Muscle of leg (tissue), 3 donors: ENCODE measurements at regions not wholly inside any gene's neighbourhood (a gene's known extent, or its start where the extent isn't known, plus 50 kb on each side); places are given as distances from the start of the nearest gene placed in this dataset.
A peak's percentile ranks its signal among the peaks of the same experiment; 100 is the strongest.

Experiments
- DNase-seq: peaks from one replicate; pipeline ENCODE4 v3.0.0; 2013
- H3K27ac ChIP-seq: one replicate; pipeline ENCODE4 v1.5.1; 2013; ENCODE audit warnings: mild to moderate bottlenecking, low read length, control low read depth
- H3K27me3 ChIP-seq: one replicate; pipeline ENCODE4 v1.6.1; 2013; ENCODE audit warnings: low read length; ENCODE audit not compliant: control insufficient read depth, insufficient read depth
- H3K36me3 ChIP-seq: one replicate; pipeline ENCODE4 v1.6.1; 2013; ENCODE audit warnings: low read length; ENCODE audit not compliant: control insufficient read depth, insufficient read depth
- H3K4me1 ChIP-seq: one replicate; pipeline ENCODE4 v1.6.1; 2013; ENCODE audit warnings: low read length; ENCODE audit not compliant: control insufficient read depth, insufficient read depth
- H3K4me3 ChIP-seq: one replicate; pipeline ENCODE4 v1.5.1; 2013; ENCODE audit warnings: low read length, control low read depth
- H3K9me3 ChIP-seq: replicated peaks from 2 replicates; pipeline ENCODE4 v1.6.1; 2013; ENCODE audit warnings: low read depth, low read length; ENCODE audit not compliant: control insufficient read depth
- WGBS: methylation state at CpG from one replicate; pipeline ENCODE4 v1.1.5; 2013; ENCODE audit warnings: missing lambda C conversion rate; ENCODE audit not compliant: insufficient coverage; 5-methylcytosine and 5-hydroxymethylcytosine counted together

DNA sequence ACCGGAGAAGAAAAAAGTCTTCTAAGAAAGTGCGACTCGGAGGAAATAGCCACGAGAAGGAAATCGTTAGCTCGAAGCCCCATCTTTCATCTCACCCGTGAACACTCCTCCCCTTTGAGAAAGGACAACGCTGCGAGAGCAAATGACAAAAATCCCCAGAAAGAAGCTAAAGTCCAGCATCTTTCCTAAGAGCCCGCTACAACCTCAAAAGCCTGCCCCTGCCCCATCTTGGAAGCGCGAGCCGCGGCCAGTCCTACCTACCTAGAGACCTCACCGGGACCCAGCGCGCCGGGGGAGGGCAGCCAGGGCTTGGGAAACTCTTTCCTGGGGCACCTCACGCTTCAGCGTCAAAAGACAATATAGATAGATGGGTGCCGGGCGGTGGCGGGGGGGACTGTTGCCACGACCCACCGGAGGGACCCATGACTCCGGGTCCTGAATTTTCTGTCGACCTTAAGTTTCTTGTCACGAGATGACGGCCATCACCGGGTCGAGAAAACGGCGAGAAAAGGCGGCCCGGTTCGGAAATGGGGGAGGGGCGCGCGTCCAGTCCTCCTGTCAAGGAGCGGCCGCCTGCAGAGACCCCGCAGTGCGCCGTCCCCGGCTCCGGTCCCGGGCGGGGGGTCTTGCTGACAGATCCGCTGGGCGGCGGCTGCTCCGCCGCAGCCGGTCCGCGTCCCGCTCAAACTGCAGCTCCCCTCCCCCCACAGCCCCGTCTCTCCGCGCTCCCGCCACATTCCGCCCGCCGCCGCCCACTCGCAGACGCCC lies 65.9 kb downstream of the KCNRG start:
- Histone ChIP-seq H3K4me3 (peak overlapping the region; percentile 89), H3K27ac (peak overlapping the region; percentile 98), H3K36me3 (no peaks in the 10 kb centered on the region), H3K4me1 (peaks cover 2% of the 10 kb centered on the region), H3K27me3 (no peaks in the 10 kb centered on the region), H3K9me3 (no peaks in the 10 kb centered on the region)
- peak; percentile 66 for DNase-seq
- under 1% methylated on average over 66 of the region's 67 CpGs for WGBS

DNA sequence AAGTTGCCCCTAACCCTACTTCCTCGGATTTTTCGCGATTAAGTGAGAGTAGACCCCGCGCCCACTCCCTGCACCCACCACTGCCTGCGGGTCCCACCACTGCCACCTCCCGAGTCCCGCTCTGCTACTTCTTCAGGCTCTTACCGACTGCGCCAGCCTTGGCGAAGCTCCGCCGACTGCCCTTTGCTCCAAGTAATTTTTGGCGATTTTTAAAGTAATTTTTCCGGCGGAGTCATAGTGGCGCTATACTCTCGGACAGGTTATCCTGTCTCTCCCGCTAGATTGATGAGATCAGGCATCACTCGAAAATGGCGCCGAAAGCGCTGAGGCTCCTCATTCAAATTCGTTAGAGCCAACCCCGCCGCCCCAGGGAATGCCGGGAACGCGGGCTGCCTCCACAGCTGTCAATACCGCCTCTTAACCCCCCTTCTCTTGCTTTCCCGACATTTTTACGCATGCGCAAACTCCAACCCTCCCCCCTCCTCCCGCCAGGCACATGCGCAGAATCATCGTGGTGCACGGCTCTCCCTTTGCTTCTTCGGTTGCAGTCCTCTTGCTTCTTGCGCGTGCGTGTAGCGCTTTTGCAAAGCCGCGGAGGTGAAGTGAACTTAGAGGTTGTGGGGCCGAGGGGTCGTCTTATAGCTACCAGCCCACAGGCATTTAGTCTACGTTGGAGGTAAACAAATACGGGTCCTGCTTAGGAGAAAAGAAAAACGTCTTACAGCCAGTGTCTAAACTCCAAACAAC lies 66.6 kb downstream of the KCNRG start:
- Histone ChIP-seq H3K4me1 (peaks cover 2% of the 10 kb centered on the region), H3K36me3 (peaks cover 2% of the 10 kb centered on the region), H3K27me3 (no peaks in the 10 kb centered on the region), H3K27ac (peak overlapping the region; percentile 98), H3K9me3 (no peaks in the 10 kb centered on the region), H3K4me3 (peak overlapping the region; percentile 89)
- DNase-seq: peak; percentile 100
- WGBS: 0% methylated on average over 33 of the region's 49 CpGs

DNA sequence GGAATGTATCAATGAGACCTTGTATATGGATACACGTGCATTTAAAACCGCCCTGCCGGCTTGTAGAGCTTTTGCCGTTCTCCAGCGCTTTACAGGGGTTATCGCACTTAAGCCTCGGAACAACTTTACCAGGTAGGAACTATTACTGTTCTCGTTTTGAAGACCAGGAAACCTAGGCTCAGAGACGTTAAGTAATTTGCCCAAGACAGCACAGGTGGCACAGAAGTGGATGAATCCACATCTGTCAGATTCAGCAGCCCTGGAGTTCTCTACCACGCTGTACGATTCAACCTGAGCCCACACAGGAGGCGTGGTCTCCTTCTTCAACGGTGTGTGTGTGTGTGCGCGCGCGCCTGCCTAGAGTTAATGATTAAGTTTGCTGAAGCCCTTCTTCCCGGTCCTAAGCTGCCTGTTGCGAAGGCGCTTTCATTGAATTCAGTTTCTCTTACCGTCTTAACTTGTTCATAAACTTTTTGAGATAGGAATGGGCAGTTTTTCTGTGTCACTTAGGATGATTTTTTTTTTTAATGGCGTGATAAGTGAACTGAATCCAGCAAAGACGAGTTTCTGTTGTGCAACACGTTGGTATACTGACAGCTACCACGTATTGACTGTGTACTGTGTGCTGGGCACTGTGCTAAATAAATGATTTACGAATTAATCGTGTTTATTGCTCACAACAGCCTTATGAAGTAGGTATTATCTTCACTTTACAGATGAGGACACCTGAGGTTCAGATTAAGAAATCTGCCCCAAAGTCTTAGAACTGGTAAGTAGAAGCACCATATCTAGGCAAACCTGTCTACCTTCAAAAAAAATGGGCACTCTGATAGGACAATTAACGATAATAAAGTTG lies 67.4 kb downstream of the KCNRG start:
- Histone ChIP-seq H3K36me3 (peaks cover 2% of the 10 kb centered on the region), H3K4me1 (peaks cover 2% of the 10 kb centered on the region), H3K4me3 (peak overlapping the region; percentile 62), H3K27ac (peak overlapping the region; percentile 93), H3K27me3 (no peaks in the 10 kb centered on the region), H3K9me3 (no peaks in the 10 kb centered on the region)
- WGBS: 0% methylated on average over 12 of the region's 28 CpGs
- DNase-seq: peak; percentile 80

DNA sequence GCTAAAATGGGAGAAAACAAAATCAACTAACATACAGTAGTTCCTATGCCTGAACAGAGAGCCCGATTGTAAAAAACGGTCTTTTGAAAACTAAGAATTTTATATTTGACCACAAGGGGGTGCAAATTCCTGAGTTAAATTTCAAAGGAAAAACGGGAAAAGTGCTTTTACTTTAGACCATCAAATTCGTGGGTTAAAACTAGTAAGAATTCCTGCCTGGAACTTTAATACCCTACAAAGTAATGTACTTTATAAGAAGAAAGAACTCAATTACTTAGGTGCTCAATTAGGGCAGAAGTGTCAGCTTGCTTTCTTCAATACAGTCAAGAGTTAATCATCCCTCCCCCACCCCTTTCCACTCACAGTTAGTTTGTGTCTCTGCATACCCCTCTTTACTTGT lies 69.8 kb downstream of the KCNRG start:
- Histone ChIP-seq H3K36me3 (peaks cover 2% of the 10 kb centered on the region), H3K27ac (no peak overlapping the region), H3K27me3 (no peaks in the 10 kb centered on the region), H3K9me3 (no peaks in the 10 kb centered on the region), H3K4me1 (peaks cover 2% of the 10 kb centered on the region), H3K4me3 (no peak overlapping the region)
- no CpG with 5 or more reads among the region's 4 CpGs for WGBS
- peak; percentile 79 for DNase-seq

DNA sequence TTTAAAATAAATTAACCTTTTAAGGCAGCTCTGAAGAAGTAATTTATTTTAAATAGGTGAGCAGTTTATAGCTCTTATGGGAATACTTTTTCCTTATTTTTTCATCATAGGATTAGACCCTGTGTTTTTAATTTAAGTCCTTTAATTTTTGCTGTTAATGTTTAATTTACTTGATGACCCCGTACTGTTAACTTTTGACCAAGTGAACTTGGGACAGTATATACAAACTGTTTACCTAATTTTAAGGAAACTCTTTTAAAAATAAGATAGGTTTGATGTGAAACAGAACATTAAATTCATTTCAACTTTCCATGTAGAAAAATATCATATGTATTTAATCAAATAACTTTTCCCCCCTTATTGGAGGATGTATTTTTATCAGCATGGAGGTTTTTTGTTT lies 74.4 kb downstream of the KCNRG start:
- H3K4me1 ChIP-seq: no peaks in the 10 kb centered on the region
- H3K27me3 ChIP-seq: no peaks in the 10 kb centered on the region
- H3K27ac ChIP-seq: no peak overlapping the region
- peaks cover 2% of the 10 kb centered on the region for H3K36me3 ChIP-seq
- H3K4me3 ChIP-seq: no peak overlapping the region
- no CpG with 5 or more reads among the region's 1 CpG for WGBS
- no peak for DNase-seq
- no peaks in the 10 kb centered on the region for H3K9me3 ChIP-seq

DNA sequence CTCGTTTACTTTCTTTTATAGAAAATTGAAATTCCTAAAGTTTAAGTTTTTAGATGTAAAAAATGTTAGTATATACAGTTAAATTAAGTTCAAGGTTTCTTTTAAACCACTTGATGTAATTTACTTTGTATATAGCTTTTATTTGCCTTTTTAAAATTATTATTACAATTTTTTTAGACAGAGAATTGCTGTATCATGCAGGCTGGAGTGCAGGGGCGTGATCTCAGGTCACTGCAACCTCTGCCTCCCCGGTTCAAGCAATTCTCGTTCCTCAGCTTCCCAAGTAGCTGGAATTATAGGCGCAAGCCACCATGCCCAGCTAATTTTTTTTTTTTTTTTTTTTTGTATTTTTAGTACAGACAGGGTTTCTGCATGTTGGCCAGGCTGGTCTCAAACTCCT lies 75.0 kb downstream of the KCNRG start:
- H3K27me3 ChIP-seq: no peaks in the 10 kb centered on the region
- no peak overlapping the region for H3K4me3 ChIP-seq
- no CpG with 5 or more reads among the region's 5 CpGs for WGBS
- H3K4me1 ChIP-seq: no peaks in the 10 kb centered on the region
- no peaks in the 10 kb centered on the region for H3K9me3 ChIP-seq
- H3K36me3 ChIP-seq: peaks cover 2% of the 10 kb centered on the region
- no peak for DNase-seq
- H3K27ac ChIP-seq: no peak overlapping the region

DNA sequence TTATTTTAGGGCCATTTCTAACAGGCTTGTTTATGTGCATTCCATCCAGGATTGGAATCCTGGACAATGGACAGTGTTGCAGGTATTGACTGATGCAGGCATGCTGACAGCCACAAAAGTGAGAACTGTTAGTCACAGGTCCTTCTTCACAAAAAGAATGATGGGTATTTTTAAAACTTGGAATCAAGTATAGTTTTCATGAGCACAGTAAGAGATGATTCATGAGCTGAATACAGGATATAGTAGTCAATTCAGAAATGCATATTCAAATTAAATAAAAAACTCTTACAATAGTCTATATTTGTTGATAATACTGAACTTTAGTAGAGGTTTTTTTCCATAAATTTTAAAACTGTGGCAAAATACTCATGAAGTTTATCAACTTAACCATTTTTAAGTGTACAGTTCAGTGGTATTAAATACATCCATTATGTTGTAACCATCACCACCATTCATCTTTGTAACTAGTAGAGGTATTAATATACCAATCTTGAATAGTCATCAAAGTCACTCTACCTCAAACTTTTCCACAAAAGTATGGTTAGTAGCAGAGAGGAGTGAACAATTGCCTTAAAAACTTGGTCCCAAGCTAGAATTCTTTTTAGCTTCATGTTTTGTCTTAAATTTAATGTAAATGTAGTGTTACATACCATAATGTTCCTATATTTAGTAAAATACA lies 79.5 kb downstream of the KCNRG start:
- Histone ChIP-seq H3K4me1 (no peaks in the 10 kb centered on the region), H3K9me3 (peaks cover 10% of the 10 kb centered on the region), H3K27ac (no peak overlapping the region), H3K27me3 (no peaks in the 10 kb centered on the region), H3K36me3 (peaks cover 6% of the 10 kb centered on the region), H3K4me3 (no peak overlapping the region)
- no peak for DNase-seq

DNA sequence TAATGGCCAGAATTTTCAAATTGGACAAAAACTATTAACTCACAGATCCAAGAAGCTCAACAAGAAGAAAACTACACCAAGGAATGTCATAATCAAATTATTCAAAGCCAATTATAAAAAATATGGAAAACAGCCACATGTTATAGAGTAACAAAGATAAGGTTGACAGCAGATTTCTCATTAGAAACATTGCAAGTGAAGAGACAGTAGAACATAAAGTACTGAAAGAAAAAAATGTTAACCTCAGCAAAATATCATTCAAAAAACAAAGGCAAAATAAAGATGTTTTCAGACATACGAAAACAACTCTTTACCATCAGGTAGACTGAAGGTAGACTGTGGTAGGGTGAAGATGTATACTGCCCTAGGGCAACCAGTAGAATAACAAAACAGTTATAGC lies 83.4 kb downstream of the KCNRG start:
- Histone ChIP-seq H3K36me3 (peaks cover 6% of the 10 kb centered on the region), H3K9me3 (peaks cover 10% of the 10 kb centered on the region), H3K4me1 (no peaks in the 10 kb centered on the region), H3K27me3 (no peaks in the 10 kb centered on the region), H3K27ac (no peak overlapping the region), H3K4me3 (no peak overlapping the region)
- no CpG with 5 or more reads among the region's 1 CpG for WGBS
- DNase-seq: no peak

DNA sequence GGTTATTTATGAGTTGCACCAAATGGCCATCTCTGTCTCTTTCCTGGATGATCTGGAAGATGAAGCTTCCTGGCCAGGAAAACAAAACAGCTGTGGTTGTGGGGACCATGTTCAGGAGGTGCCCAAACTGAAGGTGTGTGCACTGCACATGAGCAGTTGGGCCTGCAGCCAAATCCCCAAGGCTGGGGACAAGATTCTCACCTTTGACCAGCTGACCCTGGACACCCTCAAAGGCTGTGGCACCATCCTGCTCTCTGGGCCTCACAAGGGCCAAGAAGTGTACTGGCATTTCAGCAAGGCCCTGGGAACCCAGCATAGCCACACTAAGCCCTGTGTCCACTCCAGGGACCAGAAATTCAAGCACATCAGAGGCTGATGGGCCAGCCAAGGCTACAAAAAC lies 84.2 kb downstream of the KCNRG start:
- no peaks in the 10 kb centered on the region for H3K4me1 ChIP-seq
- no peak overlapping the region for H3K27ac ChIP-seq
- no peaks in the 10 kb centered on the region for H3K27me3 ChIP-seq
- peaks cover 6% of the 10 kb centered on the region for H3K36me3 ChIP-seq
- no peak for DNase-seq
- H3K4me3 ChIP-seq: no peak overlapping the region
- H3K9me3 ChIP-seq: peaks cover 10% of the 10 kb centered on the region

DNA sequence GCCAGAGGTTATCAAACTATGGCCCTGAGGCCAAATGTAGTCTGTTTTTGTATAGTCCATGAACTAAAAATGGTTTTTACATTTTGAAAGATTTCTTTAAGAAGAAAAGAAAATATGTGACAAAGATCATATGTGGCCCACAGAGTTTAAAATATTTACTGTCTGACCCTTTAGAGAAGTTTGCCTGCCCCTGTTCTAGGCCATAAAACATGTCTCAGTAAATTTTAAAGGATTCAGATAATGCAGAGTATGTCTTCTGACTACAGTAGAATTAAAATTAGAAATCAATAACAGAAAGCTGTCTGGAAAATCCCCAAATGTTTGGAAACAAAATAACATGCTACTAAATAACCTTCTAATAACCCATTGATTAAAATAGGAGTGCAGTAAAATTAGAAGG lies 86.3 kb downstream of the KCNRG start:
- H3K36me3 ChIP-seq: peaks cover 6% of the 10 kb centered on the region
- no peaks in the 10 kb centered on the region for H3K4me1 ChIP-seq
- H3K27ac ChIP-seq: no peak overlapping the region
- H3K27me3 ChIP-seq: no peaks in the 10 kb centered on the region
- DNase-seq: no peak
- H3K9me3 ChIP-seq: peaks cover 10% of the 10 kb centered on the region
- no peak overlapping the region for H3K4me3 ChIP-seq
